Activated CD4-positive, alpha-beta T cell treated with anti-CD3 and anti-CD28 coated beads, Interleukin-2, amount 50 U/mL, for 4 hours (primary cell): ENCODE measurements at regions not wholly inside any gene's neighbourhood (a gene's known extent, or its start where the extent isn't known, plus 50 kb on each side); places are given as distances from the start of the nearest gene placed in this dataset.
"Not testable (repeated sequence)": the region's sequence is repeated elsewhere in the genome, so short reads cannot be mapped to it uniquely, and the experiment has no call there.

Source experiments
- DNase-seq, 2 experiments: peaks; one replicate each; pipeline ENCODE4 v3.0.0-alpha.2; 2020

DNA sequence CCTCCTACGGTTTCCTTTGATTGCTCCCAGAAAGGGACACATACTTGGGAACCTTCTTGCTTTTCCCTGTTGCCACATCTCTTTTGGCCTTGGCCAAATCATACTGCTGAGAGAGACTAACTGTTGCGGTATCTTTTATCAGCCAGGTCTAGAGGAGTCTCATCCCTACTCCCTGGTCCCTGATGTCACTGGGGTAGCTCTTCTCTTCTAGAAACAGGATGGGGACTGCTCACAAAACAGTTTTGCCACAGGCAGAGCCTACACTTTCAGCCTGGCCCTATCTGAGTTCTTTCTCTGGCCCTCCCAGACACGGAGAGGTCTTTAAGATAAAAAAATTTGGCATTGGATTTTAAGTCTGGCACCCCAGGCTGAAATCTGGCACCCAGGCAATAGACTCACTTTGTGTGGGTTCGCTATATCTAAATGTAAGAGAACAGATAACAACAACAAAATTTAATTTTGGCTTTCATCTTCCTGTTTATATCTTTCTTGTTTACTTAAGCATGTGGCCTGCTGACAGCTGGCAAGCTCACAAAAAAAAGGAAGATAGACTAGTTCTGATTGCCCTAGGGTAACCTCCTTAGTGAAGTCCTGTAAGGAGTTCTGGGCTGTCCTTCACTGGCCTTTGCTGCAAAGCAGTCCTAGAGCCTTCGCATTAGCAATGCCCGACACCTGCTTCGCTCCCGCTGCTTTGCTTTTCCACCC lies 228.3 kb upstream of the NPVF start:
- no peak for DNase-seq

- DNase-seq = no peak
These were observed 230.8 kb upstream of the NPVF start for GRCh38 chr7:25459057-25459456.

GRCh38 chr7:25460433-25460832 lies 232.1 kb upstream of the NPVF start:
- DNase-seq = no peak

DNA sequence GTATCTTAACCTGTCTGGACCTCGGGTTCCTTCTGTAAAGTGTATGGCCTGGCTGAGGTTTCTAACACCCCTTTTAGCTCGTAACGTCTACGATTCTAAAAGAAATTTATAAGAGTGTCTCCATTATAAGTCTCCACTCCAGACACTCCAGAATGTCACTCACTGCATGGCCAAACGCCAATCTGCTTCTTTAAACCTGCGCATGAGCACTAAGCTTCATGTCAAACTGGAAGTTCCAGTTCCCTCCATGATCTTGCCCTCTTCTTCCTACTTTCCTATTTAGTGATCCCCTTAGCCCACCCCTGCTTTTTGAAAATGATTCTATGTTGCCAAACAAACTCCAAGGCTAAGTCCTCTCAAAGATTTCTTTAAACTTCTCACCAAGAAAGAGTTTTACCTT lies 241.4 kb upstream of the NPVF start:
- DNase-seq = no peak

DNA sequence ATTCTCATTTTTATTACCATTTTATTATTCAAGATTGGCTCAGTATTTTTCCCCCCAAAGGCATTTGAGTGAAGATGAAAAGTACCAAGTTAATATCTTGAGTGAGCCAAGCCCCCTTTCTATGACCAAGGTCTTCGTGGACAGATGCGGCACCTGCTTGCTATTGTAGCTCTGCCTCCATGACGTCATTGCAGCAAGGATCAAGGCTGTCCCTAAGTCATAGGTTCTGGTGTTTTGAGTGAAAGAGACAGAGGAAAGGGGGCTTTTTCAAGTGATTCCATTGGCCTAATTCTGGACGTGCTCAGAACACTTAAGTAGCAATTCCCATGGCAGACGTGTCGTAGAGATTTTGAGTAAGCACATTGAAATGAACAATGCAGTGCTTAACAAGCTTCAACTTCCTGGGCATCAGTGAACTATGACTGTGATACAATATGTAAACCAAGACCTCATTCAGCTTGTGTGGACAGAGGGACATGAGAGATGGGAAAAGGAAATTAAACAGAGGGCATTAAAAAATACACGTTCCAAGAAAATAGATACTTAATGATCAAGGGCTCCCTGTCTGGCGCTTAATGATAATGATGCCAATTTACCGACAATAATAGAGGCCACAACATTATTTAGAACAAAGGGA lies 248.7 kb upstream of the NPVF start:
- no peak for DNase-seq

DNA sequence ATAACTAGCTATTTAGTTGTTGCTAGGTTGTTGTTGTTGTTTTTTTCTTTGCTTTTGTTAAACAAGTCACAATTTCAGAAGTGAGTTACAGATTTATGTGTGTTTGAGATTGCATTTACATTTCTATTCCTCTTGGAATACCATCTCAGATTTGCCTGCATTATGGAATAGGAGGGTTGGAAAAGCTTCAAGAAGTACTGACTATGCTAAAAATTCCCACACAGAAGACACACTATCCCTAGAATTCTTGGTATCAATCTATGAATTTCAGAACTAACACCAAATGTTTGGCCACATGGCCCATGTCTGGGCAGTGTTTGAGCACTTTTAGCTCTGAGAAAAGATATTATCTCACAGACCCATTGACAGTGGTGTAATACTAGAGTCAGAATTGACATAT lies 249.9 kb upstream of the NPVF start:
- not testable (repeated sequence) for DNase-seq

GRCh38 chr7:25478925-25479324 lies 250.6 kb upstream of the NPVF start:
- no peak for DNase-seq

- no peak for DNase-seq
These were observed 253.6 kb upstream of the NPVF start for GRCh38 chr7:25481891-25482290.

DNA sequence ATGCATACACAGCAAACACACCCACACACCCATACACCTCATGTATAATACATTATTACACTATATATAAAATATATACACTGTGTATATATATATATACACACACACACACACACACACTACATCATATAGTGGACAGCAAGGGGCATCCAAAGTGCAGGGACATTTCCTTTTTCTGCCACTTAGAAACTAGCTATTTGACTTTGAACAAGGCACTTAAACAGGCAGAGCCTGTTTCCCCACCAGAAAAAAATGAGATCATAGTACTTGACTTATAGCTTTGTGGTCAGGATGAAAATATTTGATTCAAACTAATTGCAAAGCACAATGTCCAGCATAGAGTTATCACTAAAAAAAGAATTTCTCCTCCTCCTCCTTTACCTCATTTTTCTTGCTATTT lies 254.3 kb upstream of the NPVF start:
- DNase-seq = no peak

GRCh38 chr7:25485026-25485425 lies 256.7 kb upstream of the NPVF start:
- DNase-seq = no peak

DNA sequence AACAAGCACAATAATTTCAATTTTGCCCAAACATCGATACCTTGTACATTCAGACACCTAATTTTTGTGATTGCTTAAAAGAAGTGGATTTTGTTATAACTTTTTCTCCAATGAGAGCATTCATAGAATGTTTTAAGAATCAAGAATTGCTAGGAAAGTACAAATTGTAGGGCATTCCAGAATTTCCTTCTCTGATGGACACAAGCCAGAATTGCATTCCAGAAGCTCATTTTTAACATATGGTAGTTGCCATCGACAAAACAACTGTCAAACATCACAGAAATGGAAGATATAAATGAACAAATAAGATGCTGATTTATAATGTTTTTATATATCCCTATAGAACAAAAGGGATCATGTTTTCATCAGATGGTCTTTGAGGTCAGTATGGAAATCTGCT lies 258.4 kb upstream of the NPVF start:
- DNase-seq = no peak

- DNase-seq = no peak
These were observed 265.6 kb upstream of the NPVF start for GRCh38 chr7:25493805-25494366.

DNA sequence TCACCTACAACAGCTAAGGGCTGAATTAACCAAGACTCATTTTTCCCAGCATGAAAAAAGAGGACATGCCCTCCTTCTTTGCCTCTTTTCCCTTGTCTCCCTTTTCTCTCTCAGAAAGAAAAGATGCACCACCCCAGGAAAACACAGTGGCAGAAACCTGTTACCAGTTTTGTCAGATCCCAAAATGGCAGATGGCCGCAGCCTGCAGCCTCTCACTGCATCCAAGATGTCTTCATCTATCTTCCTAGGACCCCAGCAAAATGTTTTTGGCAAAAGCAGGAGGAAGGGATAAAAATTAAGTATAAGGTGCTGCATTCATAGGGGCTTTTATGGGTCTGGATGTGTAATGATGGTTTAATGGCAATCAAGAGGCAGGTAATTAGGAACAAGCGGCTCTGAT lies 266.6 kb upstream of the NPVF start:
- no peak for DNase-seq

DNA sequence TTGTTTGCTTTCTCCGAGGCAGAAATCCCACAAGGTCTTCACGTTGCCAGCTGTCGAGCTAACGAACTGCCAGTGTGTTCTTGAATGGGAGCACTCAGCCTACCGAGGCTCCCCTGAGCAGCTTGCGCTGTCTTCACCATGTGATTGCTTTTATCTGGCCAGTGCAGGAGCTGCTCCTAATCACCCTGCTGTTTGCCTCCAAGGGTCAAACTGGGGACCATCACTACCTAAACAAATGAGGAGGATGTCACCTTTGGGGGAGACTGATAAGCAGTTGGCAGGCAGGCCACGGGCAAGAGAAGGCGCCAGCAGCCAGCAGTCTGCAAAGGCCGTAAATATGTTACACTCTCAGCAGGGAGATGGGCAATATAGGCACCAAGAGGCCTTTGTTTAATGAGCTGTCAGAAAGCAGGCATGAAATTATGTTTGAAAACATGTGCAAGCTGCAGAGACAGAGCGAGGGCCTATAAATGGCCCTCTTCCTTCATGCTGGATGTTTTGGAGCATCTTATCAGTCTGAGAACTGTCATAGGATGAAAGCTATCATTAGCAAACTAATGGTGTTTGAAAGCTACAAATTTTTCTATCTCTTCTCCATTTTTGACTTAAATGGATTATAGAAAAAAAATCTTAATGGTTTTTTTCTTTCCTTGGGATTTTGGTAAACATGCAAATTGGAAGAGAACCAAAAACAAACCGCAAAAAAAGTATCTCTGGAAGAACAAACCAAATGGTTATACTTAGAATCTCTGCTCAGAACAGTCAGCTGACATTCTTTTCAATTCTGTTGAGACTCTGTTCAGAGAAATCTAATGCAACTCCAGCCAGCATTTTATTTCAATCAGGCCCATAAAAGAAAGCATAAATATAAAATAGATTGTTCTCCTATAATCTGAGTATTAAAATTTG lies 267.3 kb upstream of the NPVF start:
- DNase-seq = no peak

DNA sequence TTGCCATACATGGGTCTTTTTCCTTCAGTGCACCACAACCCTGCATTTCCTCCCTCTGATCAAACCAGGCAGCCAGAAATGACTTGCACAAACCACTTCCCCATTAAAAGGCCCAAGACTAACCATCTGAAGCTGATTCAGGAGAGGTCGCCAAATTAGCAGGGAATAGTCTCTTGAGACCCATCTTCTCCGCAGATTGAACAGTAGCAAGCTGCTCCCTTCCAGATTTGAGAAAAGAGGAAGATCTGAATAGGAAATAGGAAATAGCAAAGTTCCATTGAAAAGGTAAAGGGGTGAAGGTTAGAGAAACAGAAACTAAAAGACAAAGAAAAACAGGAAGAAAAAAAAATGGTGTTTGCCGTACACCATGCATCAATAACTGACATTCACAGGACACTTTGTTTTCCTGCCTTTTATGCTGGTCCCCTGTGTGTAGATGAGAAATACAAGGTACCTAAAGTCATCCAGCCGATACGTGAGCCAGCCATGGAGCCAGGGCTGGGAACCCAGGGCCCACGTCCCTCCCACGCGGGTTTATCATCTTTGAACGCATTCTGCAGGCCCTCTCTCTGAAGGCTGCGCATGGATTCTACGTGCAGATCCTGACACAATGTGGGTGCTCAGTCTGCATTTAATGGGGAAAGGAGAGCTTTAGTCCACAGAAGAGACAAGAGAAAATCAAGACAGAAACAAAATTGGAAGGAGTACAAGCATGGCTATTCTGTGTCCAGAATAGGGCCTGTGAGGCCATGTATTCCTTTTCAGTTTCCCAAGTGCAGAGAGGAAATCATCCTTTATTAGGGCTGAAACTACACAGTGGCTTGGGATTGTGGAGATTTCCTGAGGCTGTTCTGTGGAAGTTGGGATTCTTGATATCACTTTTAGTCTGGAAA lies 268.4 kb upstream of the NPVF start:
- no peak for DNase-seq

DNA sequence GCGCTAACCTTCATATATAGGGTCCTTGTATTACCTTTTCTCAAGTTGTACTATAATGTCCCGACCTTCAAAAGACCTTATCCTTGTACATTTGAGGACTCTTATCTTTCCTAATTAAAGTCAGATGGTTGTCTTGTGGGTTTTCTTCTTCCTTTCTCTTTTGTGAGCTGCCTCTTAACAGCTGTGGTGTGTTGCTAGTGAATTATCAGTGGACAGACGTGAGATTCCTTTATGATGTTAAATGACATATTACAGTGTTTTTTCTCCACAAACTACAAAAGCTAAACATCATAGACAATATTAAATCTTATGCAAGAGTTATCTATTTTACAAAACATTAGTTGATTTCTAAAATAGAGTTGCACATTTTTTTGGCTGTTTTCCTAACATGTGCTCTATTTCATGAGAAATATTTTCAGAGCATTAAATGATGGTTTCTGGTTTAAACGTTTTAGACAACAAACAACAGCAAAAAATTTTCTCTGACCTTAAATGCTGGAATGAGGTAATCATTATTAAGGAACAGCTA lies 272.2 kb upstream of the NPVF start:
- DNase-seq = no peak

GRCh38 chr7:25503306-25503705 lies 275.0 kb upstream of the NPVF start:
- no peak for DNase-seq

- DNase-seq = no peak
These were observed 283.9 kb upstream of the NPVF start for GRCh38 chr7:25512061-25512687.

DNA sequence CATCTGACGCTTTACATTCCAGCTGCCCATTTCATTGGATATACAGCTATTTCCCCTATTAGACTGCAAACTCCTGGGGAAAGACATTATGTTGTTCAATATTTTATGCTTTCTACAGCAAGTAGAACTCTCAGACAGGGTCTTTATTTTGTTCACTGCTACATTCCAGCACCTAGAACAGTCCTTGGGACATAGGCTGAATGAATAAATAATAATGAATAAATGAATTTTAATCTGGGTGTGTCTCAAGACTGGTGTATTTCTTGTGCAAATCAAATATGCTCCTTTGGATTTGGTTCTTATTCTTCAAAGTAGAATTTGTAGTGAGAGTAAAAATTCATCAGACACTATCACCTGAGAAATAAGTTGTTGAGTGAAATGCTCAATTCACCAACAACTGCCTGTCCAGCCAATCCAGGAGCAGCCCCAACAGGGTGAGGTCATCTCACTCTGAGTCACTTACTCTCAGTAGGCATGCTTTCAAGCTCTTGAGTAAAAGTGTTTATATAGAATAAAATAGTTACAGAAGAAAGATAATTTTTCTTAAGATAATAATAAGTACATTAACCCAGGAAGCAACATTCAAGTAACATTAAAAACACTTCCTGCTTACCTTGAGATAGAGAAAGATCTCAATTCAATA lies 287.5 kb upstream of the NPVF start:
- no peak for DNase-seq

GRCh38 chr7:25517906-25518305 lies 289.6 kb upstream of the NPVF start:
- DNase-seq = no peak

GRCh38 chr7:25520017-25520416 lies 291.7 kb upstream of the NPVF start:
- DNase-seq = no peak
